NB4 (cell line): ENCODE measurements at regions not wholly inside any gene's neighbourhood (a gene's known extent, or its start where the extent isn't known, plus 50 kb on each side); places are given as distances from the start of the nearest gene placed in this dataset.

Source experiments
- POLR2A ChIP-seq: IDR thresholded peaks from 2 replicates; pipeline ENCODE4 v1.6.1; 2011; ENCODE audit warnings: mild to moderate bottlenecking; ENCODE audit not compliant: insufficient read length; ENCODE audit errors: extremely low read depth
- TF ChIP-seq, protein P1 (sequence below): IDR thresholded peaks from one replicate; pipeline ENCODE4 v1.5.1; 2012; ENCODE audit warnings: low read depth, low read length

DNA sequence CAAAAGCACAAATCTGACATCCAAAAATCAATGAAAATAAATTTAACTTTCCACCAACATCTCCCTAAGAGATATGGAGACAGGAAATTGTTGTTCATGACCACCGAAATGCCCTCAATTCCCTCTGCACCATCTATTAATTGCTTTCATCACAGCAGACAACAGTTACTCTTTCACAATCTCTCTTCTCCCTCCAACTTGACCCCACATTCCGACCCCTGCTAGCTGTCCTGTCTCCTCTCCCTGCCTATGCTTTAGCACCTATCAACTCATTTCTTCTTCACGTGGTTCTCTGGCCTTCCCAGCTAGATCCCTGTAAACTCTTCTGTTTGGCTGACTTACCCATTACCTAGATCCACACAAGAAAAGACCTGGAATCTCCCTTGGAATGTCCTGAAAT lies 173.9 kb upstream of the ADAMTS9 start:
- no peak for TF ChIP-seq POLR2A
- TF ChIP-seq, protein P1, sequence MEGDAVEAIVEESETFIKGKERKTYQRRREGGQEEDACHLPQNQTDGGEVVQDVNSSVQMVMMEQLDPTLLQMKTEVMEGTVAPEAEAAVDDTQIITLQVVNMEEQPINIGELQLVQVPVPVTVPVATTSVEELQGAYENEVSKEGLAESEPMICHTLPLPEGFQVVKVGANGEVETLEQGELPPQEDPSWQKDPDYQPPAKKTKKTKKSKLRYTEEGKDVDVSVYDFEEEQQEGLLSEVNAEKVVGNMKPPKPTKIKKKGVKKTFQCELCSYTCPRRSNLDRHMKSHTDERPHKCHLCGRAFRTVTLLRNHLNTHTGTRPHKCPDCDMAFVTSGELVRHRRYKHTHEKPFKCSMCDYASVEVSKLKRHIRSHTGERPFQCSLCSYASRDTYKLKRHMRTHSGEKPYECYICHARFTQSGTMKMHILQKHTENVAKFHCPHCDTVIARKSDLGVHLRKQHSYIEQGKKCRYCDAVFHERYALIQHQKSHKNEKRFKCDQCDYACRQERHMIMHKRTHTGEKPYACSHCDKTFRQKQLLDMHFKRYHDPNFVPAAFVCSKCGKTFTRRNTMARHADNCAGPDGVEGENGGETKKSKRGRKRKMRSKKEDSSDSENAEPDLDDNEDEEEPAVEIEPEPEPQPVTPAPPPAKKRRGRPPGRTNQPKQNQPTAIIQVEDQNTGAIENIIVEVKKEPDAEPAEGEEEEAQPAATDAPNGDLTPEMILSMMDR, result no peak
